ENCODE measurements at regions not wholly inside any gene's neighbourhood (a gene's known extent, or its start where the extent isn't known, plus 50 kb on each side); places are given as distances from the start of the nearest gene placed in this dataset.

DNA sequence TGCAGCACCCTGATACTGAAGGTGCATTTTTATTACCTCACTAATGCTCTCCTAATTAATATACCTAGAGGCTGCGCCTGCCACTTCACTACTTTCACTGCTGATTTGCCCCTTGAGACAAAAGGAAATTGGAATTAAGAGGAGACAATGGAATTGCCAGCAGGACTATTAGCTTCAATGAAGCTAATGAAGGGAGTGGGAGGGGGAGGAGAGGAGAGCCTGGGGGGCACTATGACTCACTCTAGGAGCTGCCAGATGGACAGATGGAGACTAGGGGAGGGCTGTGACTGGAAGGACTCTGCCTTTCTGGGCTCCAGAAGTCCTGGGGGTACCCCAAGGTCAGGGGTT is 102.8 kb upstream of the DRD2 start:
- Histone ChIP-seq H4K20me1 (replicated peaks; ENCODE audit: insufficient read depth) (no peaks in the 10 kb centered on the region), H3K9me2 (ENCODE audit: insufficient read depth) (peaks cover 3% of the 10 kb centered on the region; the same call in 1 of the 2 replicates), H3K79me2 (replicated peaks; ENCODE audit: insufficient read depth) (no peaks in the 10 kb centered on the region), H3K4me1 (ENCODE audit: insufficient read depth) (peaks cover 10% of the 10 kb centered on the region), H3F3A (replicated peaks; ENCODE audit: low read depth) (no peaks in the 10 kb centered on the region), H2AFZ (peak overlapping the region; percentile 49), H3K27ac (ENCODE audit: low read depth) (no peak overlapping the region), H3K36me3 (ENCODE audit: insufficient read depth) (no peaks in the 10 kb centered on the region), H3K4me2 (no peak overlapping the region), H3K4me3 (no peak overlapping the region), H3K27me3 (ENCODE audit: insufficient read depth) (no peaks in the 10 kb centered on the region)
- Mint-ChIP-seq H3K27ac (no peak overlapping the region), H3K9me3 (no peaks in the 10 kb centered on the region), H3K27me3 (ENCODE audit: insufficient read depth, low read depth, poor library complexity) (peaks cover 4% of the 10 kb centered on the region), H3K4me1 (peaks cover 23% of the 10 kb centered on the region), H3K36me3 (ENCODE audit: low read depth) (no peaks in the 10 kb centered on the region), H3K4me3 (no peak overlapping the region)
- TF ChIP-seq, protein P1, sequence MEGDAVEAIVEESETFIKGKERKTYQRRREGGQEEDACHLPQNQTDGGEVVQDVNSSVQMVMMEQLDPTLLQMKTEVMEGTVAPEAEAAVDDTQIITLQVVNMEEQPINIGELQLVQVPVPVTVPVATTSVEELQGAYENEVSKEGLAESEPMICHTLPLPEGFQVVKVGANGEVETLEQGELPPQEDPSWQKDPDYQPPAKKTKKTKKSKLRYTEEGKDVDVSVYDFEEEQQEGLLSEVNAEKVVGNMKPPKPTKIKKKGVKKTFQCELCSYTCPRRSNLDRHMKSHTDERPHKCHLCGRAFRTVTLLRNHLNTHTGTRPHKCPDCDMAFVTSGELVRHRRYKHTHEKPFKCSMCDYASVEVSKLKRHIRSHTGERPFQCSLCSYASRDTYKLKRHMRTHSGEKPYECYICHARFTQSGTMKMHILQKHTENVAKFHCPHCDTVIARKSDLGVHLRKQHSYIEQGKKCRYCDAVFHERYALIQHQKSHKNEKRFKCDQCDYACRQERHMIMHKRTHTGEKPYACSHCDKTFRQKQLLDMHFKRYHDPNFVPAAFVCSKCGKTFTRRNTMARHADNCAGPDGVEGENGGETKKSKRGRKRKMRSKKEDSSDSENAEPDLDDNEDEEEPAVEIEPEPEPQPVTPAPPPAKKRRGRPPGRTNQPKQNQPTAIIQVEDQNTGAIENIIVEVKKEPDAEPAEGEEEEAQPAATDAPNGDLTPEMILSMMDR (conservative IDR thresholded peaks at IDR 0.05; ENCODE audit: low read depth in 2 of 2), result no peak
- TF ChIP-seq JUNB (IDR thresholded peaks at IDR 0.05; ENCODE audit: unreplicated experiment) (no peak), EZH2phosphoT487 (IDR thresholded peaks at IDR 0.05; ENCODE audit: unreplicated experiment) (no peak), ZNF331 (CRISPR knock-in tag; IDR thresholded peaks at IDR 0.05; ENCODE audit: low read depth) (no peak), NANOG (IDR thresholded peaks at IDR 0.05; ENCODE audit: borderline replicate concordance) (no peak), POLR2AphosphoS5 (IDR thresholded peaks at IDR 0.05; ENCODE audit: low read depth) (no peak), CREB1 (CRISPR knock-in tag; IDR thresholded peaks at IDR 0.05; ENCODE audit: low read depth) (no peak), EZH2 (IDR thresholded peaks at IDR 0.05; ENCODE audit: low read depth, unreplicated experiment) (no peak), STAT1 (IDR thresholded peaks at IDR 0.05; ENCODE audit: unreplicated experiment) (no peak), ZNF114 (CRISPR knock-in tag; IDR thresholded peaks at IDR 0.05) (no peak)
- TF ChIP-seq, protein P2, sequence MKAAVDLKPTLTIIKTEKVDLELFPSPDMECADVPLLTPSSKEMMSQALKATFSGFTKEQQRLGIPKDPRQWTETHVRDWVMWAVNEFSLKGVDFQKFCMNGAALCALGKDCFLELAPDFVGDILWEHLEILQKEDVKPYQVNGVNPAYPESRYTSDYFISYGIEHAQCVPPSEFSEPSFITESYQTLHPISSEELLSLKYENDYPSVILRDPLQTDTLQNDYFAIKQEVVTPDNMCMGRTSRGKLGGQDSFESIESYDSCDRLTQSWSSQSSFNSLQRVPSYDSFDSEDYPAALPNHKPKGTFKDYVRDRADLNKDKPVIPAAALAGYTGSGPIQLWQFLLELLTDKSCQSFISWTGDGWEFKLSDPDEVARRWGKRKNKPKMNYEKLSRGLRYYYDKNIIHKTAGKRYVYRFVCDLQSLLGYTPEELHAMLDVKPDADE (IDR thresholded peaks at IDR 0.05), result no peak
- TF ChIP-seq, protein P3, sequence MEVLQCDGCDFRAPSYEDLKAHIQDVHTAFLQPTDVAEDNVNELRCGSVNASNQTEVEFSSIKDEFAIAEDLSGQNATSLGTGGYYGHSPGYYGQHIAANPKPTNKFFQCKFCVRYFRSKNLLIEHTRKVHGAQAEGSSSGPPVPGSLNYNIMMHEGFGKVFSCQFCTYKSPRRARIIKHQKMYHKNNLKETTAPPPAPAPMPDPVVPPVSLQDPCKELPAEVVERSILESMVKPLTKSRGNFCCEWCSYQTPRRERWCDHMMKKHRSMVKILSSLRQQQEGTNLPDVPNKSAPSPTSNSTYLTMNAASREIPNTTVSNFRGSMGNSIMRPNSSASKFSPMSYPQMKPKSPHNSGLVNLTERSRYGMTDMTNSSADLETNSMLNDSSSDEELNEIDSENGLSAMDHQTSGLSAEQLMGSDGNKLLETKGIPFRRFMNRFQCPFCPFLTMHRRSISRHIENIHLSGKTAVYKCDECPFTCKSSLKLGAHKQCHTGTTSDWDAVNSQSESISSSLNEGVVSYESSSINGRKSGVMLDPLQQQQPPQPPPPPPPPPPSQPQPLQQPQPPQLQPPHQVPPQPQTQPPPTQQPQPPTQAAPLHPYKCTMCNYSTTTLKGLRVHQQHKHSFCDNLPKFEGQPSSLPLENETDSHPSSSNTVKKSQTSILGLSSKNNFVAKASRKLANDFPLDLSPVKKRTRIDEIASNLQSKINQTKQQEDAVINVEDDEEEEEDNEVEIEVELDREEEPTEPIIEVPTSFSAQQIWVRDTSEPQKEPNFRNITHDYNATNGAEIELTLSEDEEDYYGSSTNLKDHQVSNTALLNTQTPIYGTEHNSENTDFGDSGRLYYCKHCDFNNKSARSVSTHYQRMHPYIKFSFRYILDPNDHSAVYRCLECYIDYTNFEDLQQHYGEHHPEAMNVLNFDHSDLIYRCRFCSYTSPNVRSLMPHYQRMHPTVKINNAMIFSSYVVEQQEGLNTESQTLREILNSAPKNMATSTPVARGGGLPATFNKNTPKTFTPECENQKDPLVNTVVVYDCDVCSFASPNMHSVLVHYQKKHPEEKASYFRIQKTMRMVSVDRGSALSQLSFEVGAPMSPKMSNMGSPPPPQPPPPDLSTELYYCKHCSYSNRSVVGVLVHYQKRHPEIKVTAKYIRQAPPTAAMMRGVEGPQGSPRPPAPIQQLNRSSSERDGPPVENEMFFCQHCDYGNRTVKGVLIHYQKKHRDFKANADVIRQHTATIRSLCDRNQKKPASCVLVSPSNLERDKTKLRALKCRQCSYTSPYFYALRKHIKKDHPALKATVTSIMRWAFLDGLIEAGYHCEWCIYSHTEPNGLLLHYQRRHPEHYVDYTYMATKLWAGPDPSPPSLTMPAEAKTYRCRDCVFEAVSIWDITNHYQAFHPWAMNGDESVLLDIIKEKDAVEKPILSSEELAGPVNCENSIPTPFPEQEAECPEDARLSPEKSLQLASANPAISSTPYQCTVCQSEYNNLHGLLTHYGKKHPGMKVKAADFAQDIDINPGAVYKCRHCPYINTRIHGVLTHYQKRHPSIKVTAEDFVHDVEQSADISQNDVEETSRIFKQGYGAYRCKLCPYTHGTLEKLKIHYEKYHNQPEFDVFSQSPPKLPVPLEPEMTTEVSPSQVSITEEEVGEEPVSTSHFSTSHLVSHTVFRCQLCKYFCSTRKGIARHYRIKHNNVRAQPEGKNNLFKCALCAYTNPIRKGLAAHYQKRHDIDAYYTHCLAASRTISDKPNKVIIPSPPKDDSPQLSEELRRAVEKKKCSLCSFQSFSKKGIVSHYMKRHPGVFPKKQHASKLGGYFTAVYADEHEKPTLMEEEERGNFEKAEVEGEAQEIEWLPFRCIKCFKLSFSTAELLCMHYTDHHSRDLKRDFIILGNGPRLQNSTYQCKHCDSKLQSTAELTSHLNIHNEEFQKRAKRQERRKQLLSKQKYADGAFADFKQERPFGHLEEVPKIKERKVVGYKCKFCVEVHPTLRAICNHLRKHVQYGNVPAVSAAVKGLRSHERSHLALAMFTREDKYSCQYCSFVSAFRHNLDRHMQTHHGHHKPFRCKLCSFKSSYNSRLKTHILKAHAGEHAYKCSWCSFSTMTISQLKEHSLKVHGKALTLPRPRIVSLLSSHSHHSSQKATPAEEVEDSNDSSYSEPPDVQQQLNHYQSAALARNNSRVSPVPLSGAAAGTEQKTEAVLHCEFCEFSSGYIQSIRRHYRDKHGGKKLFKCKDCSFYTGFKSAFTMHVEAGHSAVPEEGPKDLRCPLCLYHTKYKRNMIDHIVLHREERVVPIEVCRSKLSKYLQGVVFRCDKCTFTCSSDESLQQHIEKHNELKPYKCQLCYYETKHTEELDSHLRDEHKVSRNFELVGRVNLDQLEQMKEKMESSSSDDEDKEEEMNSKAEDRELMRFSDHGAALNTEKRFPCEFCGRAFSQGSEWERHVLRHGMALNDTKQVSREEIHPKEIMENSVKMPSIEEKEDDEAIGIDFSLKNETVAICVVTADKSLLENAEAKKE (CRISPR knock-in tag; IDR thresholded peaks at IDR 0.05), result no peak
- TF ChIP-seq, protein P4, sequence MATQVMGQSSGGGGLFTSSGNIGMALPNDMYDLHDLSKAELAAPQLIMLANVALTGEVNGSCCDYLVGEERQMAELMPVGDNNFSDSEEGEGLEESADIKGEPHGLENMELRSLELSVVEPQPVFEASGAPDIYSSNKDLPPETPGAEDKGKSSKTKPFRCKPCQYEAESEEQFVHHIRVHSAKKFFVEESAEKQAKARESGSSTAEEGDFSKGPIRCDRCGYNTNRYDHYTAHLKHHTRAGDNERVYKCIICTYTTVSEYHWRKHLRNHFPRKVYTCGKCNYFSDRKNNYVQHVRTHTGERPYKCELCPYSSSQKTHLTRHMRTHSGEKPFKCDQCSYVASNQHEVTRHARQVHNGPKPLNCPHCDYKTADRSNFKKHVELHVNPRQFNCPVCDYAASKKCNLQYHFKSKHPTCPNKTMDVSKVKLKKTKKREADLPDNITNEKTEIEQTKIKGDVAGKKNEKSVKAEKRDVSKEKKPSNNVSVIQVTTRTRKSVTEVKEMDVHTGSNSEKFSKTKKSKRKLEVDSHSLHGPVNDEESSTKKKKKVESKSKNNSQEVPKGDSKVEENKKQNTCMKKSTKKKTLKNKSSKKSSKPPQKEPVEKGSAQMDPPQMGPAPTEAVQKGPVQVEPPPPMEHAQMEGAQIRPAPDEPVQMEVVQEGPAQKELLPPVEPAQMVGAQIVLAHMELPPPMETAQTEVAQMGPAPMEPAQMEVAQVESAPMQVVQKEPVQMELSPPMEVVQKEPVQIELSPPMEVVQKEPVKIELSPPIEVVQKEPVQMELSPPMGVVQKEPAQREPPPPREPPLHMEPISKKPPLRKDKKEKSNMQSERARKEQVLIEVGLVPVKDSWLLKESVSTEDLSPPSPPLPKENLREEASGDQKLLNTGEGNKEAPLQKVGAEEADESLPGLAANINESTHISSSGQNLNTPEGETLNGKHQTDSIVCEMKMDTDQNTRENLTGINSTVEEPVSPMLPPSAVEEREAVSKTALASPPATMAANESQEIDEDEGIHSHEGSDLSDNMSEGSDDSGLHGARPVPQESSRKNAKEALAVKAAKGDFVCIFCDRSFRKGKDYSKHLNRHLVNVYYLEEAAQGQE (IDR thresholded peaks at IDR 0.05; ENCODE audit: unreplicated experiment), result no peak
- DNase-seq (ENCODE audit: low spot score) (no peak), ATAC-seq (peak; percentile 61)
